Epidermal melanocyte (primary cell): ENCODE measurements at regions not wholly inside any gene's neighbourhood (a gene's known extent, or its start where the extent isn't known, plus 50 kb on each side); places are given as distances from the start of the nearest gene placed in this dataset.

ENCODE experiments used
- DNase-seq: peaks from one replicate; pipeline ENCODE4 v3.0.0; 2011; ENCODE audit warnings: low spot score; ENCODE audit not compliant: insufficient read length

- no peak for DNase-seq
Measured at GRCh38 chr10:3432081-3432825, 259.7 kb upstream of the PITRM1 start.

- DNase-seq: no peak
Measured at GRCh38 chr10:3430501-3430900, 257.9 kb upstream of the PITRM1 start.

GRCh38 chr10:3429676-3430075 lies 257.1 kb upstream of the PITRM1 start:
- DNase-seq: no peak

DNA sequence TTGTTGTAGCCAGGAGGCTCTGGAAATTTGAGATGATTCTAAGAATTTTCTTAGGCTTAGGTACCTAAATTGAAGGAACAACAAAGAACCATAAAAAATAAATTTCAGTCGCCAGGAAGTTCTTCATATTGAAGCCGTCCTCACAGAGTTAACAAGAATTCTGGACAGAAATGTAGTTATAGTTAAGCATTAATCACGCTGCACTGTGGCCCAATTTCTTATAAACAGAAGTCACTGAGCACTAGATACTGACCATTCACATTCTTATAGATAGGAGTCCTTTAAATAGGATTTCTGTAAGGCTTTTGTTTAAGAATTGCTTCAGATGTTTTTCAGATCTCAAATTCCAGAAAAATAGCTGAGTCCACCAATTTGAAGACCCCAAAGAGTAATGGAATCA lies 256.2 kb upstream of the PITRM1 start:
- no peak for DNase-seq

GRCh38 chr10:3427950-3428354 lies 255.4 kb upstream of the PITRM1 start:
- no peak for DNase-seq

DNA sequence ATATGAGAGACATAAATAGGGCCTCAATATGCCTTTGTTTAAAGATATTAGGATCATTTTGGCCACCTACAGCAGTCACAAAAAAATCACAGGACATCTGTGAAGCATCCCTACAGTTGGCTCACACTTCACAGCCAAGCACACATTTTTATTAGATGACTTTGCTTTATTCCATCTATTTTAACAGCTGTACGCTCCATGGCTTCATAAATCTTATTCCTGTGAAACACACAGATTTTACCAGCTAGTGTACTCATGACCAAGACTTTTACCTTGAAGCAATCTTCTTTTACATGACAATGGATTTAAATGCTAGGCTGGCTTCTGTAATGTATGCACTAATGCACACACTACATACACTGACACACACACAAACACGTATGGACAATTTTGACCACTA lies 254.8 kb upstream of the PITRM1 start:
- no peak for DNase-seq

DNA sequence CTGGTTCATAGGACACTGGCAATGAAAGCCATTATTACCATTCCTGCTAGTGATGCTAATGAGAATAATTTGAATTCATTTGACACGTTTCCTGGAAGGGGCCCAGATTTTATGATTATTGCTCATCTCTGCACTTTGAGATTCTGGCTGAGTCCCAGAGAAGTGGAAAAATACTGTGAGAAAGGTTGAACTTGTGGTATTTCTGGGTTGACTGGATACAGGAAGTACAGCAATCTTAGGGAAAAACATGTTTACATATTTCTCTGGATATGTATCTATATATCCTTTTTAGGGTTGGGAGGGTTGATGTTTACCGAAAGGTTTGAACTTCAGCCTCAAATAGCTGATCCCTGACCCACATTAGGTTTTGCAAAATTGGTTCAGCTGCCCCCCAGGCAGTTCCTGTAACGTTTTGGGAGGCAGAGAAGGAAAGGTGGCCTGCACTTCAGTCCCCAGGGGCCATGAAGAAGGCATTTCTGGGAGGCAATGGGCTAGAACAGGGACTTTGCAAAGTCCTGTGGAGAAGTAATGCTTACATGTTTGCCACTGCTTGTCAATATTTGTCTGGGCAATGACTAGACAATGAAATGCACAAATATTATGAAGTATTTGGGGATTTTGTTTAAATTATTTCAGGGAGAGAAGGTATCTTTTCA lies 253.7 kb upstream of the PITRM1 start:
- no peak for DNase-seq

DNA sequence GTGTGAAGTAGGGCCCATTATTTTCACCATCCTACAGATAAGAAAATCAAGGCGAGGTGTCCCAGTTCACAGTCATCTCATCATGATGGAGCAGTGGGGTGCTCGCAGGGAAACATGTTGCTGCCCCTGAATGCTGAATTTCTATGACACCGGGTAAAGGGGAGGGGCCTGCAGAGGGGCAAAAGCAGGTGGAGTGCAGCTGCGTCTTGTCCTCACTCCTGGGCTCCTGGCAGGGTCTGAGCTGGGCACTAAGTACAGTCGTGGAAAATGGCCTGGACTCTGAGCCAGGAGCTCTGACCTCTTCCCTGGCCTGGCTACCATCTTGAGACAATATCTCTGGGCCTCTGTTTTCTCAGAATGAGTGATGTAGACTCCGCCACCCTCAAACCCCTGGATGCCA lies 253.1 kb upstream of the PITRM1 start:
- no peak for DNase-seq

- DNase-seq: no peak
Measured at GRCh38 chr10:3425261-3425660, 252.7 kb upstream of the PITRM1 start.

DNA sequence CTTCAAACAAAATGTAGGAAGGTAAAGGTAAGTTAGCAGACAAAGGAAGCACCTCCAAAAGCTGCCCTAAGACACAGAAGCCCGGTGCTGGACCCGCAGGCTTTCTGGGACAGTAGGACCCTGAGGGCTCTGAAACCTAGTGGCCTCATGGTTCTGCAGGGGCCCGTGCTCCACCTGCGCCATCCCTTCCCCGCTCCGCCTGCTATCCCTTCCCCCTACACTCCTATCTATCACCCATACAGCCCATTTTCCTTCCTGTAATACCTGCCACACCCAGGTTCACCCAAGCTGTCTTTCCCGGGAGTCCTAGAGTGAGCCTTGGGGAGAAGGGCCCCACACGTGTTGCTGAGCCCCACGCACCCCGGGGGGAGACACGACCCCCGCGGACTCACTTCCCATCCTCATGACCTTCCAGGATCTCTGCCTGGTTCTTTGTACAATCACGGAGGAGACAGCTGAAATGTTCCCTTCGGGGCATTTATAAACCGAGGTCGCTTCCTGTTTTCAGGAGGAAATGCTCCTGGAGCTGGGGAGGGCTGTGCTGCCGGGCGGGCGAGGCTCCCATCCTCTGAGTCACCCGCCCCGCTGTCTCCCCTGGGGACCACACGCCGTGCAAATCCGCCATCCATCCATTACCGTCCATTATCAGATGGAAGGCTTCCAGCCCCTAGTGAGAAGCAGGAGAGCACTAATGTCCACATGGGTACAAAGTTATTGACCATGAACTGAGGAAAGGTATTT lies 251.7 kb upstream of the PITRM1 start:
- no peak for DNase-seq

DNA sequence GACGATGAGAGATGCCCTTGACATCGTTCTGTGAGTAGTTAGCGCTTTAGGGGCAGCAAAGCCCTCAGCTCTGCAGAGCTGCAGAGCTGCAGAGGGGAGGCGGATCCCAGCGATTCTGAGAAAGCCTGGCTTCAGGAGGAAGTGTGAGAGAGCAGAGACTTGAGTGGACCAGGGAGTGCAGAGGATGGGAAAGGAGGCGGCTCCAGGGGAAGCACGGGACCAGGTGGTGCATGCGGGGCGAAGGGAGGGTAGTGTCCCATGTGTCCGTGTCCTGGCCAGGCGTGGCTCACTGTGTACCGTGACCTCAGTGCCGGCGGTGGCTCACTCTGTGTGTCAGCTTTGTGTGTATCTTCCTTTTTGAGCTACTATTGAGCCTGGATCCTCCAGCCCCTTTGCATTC lies 250.8 kb upstream of the PITRM1 start:
- DNase-seq: no peak

- no peak for DNase-seq
Measured at GRCh38 chr10:3422282-3422681, 249.7 kb upstream of the PITRM1 start.

DNA sequence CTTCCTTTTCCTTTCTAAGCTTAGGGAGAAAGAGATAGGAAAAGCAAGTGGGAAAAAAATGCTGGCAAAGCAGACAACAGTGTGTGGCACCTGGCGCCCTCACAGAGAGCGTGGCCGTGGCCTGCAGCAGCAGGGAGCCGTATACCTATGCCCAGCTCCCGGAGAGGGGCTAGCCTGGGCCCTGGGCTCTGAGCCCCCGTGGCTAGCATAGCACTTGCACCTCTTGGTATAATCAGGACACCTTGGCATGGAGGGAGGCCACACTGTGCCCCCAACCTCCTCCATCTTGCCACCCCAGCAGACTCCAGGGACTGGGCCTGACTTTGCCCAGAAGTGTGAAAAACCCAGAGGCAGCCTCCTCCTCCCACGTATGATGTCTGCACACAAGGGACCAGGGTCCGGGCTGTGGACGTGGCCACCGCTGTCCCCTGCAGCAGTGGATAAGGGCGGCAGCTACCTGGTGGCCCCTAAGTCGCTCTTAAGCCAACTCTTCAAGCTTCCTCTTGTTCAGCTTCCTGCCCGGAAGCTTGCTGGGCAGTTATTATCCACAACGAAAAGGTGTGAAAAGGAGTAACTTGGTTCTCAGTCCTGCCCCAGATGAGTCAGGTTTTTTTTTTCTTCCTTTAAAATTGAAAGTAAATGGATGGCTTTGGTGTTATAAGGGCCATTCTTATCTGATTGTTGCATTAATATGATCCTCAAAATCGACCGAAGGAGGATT lies 249.1 kb upstream of the PITRM1 start:
- DNase-seq: no peak

DNA sequence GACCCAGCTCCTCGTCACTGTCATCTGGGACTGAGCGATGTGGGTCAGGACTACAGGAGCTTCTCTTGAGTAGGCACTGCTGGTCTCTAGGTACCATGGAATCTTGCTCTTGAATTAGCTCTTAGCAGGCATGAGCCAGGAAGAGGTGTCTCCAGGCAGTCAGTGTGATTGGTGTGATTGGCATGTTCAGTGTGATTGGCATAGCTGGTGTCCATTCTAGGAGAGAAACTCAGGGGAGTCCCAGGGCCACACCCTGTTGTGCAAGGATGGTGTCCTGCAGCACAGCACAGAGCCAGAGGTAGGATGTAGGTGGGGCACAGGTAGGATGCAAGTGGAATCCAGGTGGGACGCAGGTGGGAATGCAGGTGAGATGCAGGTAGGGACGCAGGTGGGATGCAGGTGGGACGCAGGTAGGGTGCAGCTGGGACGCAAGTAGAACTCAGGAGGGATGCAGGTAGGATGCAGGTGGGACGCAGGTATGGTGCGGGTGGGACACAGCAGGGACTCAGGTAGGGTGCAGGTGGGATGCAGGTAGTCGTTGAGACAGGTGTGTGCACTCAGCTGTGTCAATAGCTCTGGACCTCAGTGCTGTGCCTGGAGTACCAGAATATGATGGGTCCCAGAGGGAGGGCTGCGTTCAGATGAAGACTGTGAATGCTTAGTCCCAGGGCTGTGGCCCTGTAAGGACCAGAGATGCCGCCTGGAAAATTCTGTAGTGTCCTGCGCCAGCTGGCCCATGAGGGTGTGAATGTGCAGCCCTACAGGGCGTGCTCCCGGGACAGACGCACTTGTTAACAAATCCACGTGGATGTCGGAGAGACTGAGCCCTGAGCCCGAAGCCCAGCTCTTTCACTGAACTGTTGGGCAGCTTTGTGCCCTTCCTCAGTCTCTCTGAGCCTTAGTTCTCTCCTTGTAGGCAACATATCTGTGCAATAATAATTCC lies 248.2 kb upstream of the PITRM1 start:
- DNase-seq: no peak

DNA sequence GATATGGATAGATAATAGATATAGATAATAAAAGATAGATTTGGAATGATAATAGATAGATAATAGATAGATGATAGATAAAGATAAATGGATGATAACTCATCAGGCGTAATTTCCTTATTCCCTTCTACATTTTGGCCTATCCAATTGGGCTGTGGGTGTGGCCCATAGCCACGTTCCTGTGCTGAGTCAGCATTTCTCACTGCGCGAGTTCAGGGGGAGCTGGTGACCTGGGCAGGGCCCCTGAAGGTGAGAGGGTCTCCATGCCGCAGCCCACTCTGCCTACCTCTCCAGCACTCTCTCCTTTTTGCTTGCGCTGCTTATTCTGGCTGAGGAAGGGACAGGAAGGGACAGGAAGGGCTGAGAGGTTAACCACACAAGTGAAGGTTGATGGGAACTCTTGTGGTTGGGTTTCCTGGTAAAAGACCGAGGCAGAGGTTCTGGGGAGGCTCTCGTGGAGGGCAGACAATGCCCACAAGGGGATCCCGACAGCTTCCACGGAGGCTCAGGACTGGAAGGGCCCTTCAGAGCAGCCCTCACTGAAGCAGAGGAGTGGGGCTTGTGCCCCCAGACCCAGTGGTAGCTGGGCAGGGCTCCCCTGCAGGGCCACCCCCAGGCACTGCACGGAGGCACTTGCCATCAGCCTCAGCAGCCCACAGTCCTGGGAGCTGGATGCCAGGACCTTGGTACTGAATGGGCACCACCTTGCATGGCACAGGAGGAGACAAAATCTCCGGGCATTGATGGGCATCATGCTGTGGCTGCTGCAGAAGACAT lies 247.3 kb upstream of the PITRM1 start:
- DNase-seq: no peak

DNA sequence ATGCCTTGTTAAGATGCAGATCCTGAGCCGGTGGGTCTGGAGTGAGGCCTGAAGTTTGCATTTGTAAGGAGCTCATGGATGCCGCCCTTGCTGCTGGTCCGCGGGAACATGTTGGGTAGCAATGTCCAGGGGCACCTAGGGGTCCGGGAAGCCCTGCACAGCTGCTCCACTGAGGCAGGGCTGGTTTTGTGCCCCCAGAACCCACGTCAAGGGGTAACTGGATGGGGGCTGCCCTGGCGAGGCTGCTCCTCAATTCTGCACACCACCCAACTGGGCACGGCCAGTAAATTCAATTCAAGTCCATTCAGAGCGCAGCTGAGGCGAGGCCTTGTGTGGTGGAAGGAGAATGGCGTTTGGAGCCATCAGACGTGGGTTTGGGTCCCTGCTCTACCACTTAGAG lies 246.3 kb upstream of the PITRM1 start:
- no peak for DNase-seq

GRCh38 chr10:3418041-3418754 lies 245.6 kb upstream of the PITRM1 start:
- no peak for DNase-seq

- no peak for DNase-seq
Measured at GRCh38 chr10:3417096-3417495, 244.5 kb upstream of the PITRM1 start.

DNA sequence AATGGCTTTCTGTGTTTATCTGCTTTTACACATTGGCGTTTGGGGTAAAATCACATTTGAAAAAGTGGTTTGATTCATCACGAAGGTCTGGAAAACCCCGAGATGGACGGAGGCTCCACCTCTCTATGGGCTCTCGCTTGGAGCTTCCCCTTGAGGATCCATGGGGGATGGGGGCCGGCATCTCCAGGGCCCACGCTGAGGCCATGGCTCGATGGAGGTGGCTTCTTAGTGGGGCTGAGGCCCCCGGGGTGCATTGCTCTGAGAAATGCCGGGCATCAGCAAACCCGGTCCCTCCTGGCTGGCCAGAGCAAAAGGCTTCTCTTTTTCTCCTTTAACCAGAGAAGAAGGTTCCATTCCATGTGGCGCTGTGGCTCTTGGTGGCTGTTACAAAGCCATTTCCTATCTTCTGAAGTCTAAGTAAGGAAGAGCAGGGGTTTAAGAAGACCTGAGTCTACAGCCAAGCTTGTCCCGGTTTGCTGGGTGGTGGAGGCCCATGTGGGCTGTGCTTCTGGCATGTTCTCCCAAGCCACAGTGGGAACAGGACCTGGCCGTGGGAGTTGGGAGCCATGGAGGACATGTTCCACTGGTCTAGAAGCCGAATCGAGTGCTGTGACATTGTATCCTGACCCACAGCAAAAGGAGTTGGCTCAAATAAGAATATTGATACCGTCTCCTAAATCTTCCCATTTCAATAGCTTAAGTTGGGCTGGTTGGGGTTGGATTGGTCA lies 243.5 kb upstream of the PITRM1 start:
- no peak for DNase-seq
